ENCODE measurements at regions not wholly inside any gene's neighbourhood (a gene's known extent, or its start where the extent isn't known, plus 50 kb on each side); places are given as distances from the start of the nearest gene placed in this dataset.

DNA sequence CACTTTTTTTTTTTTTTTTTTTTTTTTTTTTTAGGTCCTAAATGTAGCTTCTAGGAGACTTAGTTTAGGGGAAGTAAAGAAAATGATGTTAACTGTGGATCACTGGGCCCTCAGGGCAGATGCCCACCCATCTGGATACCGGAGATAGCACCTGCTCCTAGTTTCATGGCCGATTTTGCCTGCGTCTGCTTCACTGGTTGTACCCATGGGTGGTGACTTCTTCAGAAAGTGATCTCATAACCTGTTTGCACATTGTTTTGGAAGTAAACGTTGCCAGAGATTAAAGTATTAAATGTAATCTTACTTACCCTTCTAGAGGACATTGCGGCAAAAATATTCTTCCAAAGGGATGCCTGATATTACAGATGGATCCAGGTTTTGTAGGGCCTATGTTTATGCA is 79.8 kb upstream of the SGK1 start:
- Histone ChIP-seq H3K27me3 (no peaks in the 10 kb centered on the region), H3K4me1 (no peaks in the 10 kb centered on the region), H3K9me3 (no peaks in the 10 kb centered on the region), H3K4me3 (no peak overlapping the region), H3K36me3 (ENCODE audit: low read depth, missing control alignments) (no peaks in the 10 kb centered on the region), H3K27ac (no peak overlapping the region)
- intact Hi-C loops (cut with DNase I; ENCODE audit: low total_unique reads), result no loop called here
- no peak for DNase-seq
- no peak for TF ChIP-seq POLR2A (IDR thresholded peaks at IDR 0.05)
- TF ChIP-seq, protein P1, sequence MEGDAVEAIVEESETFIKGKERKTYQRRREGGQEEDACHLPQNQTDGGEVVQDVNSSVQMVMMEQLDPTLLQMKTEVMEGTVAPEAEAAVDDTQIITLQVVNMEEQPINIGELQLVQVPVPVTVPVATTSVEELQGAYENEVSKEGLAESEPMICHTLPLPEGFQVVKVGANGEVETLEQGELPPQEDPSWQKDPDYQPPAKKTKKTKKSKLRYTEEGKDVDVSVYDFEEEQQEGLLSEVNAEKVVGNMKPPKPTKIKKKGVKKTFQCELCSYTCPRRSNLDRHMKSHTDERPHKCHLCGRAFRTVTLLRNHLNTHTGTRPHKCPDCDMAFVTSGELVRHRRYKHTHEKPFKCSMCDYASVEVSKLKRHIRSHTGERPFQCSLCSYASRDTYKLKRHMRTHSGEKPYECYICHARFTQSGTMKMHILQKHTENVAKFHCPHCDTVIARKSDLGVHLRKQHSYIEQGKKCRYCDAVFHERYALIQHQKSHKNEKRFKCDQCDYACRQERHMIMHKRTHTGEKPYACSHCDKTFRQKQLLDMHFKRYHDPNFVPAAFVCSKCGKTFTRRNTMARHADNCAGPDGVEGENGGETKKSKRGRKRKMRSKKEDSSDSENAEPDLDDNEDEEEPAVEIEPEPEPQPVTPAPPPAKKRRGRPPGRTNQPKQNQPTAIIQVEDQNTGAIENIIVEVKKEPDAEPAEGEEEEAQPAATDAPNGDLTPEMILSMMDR (IDR thresholded peaks at IDR 0.05), result no peak
- 84 to 85% methylated on average over 5 of the region's 5 CpGs for WGBS, 2 donors

DNA sequence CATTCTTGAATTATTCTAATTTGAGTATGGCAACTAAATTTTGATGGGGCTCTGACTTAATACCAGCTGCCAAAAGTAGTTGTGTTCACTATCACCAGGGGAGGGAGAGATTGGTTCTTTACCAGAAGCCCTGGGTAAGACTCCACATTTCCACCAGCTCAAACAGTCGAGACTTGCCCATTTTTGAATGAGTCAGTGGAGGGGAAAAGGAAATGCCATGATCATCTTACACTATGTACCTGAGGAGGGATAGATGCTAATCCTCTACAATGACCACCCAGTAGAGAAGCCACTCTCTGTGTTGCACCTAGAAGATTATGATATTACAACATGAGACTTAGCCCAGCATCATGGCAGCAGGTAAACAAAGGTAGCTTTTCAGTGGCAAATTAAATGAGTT is 77.0 kb upstream of the SGK1 start:
- no peak for TF ChIP-seq POLR2A (IDR thresholded peaks at IDR 0.05)
- TF ChIP-seq, protein P1 (IDR thresholded peaks at IDR 0.05), result no peak
- H3K36me3 ChIP-seq (ENCODE audit: low read depth, missing control alignments), result no peaks in the 10 kb centered on the region
- H3K27ac ChIP-seq, result no peak overlapping the region
- intact Hi-C loops (cut with DNase I; ENCODE audit: low total_unique reads), result no loop called here
- H3K9me3 ChIP-seq, result no peaks in the 10 kb centered on the region
- no peaks in the 10 kb centered on the region for H3K4me1 ChIP-seq
- H3K27me3 ChIP-seq, result no peaks in the 10 kb centered on the region
- H3K4me3 ChIP-seq, result no peak overlapping the region
- DNase-seq, result no peak
- WGBS, 2 donors, result 89 to 91% methylated on average over 1 of the region's 1 CpG

DNA sequence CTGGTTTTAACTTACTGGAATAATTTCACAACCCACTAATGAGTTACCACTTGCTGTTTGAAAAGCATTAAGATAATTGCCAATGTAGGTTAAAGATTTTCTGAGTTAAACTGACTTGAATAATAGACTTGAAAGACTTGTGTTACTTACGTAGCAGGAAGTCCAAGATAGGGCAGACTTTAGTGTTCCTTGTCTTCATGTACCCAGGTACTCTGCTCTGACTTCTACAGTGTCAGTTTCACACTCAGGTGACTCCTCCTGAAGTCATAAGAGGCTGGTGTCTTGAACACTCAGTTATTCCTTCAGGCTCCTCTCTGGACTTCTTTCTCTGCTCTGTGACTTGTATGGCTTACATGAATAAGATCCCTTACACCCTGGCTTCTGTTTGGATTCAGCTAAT is 76.3 kb upstream of the SGK1 start:
- TF ChIP-seq POLR2A (IDR thresholded peaks at IDR 0.05), result no peak
- TF ChIP-seq, protein P1 (IDR thresholded peaks at IDR 0.05), result no peak
- no peaks in the 10 kb centered on the region for H3K9me3 ChIP-seq
- H3K36me3 ChIP-seq (ENCODE audit: low read depth, missing control alignments), result no peaks in the 10 kb centered on the region
- no peak for DNase-seq
- intact Hi-C loops (cut with DNase I; ENCODE audit: low total_unique reads), result no loop called here
- H3K4me3 ChIP-seq, result no peak overlapping the region
- H3K27me3 ChIP-seq, result no peaks in the 10 kb centered on the region
- H3K27ac ChIP-seq, result no peak overlapping the region
- H3K4me1 ChIP-seq, result no peaks in the 10 kb centered on the region
- whole genome bisulfite sequencing, 2 donors, result 84 to 93% methylated on average over 1 of the region's 1 CpG

DNA sequence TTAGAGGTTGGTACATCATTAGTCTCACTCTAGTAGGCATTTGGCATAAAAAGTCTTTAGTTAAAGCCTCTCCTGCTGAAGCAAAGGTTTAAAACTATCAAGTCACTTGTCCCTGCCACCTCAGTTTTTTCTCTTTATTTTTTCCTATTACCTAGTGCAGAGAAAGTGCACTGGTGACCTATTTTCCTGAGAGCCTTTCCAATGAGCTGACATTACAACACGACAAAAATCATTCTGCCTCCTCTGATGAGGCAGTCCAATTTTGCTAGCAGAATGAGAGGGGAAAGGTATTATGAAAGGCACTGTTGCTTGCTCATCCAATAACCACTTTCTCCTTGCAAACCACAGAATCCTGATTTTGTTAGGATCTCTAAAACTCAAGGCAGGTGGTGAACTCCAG is 73.3 kb upstream of the SGK1 start:
- no peaks in the 10 kb centered on the region for H3K27me3 ChIP-seq
- H3K27ac ChIP-seq, result no peak overlapping the region
- no peaks in the 10 kb centered on the region for H3K9me3 ChIP-seq
- TF ChIP-seq, protein P1 (IDR thresholded peaks at IDR 0.05), result no peak
- no peak for TF ChIP-seq POLR2A (IDR thresholded peaks at IDR 0.05)
- no peaks in the 10 kb centered on the region for H3K4me1 ChIP-seq
- DNase-seq, result no peak
- intact Hi-C loops (cut with DNase I; ENCODE audit: low total_unique reads), result no loop called here
- no peak overlapping the region for H3K4me3 ChIP-seq
- 74 to 78% methylated on average over 1 of the region's 1 CpG for WGBS, 2 donors
- no peaks in the 10 kb centered on the region for H3K36me3 ChIP-seq (ENCODE audit: low read depth, missing control alignments)

DNA sequence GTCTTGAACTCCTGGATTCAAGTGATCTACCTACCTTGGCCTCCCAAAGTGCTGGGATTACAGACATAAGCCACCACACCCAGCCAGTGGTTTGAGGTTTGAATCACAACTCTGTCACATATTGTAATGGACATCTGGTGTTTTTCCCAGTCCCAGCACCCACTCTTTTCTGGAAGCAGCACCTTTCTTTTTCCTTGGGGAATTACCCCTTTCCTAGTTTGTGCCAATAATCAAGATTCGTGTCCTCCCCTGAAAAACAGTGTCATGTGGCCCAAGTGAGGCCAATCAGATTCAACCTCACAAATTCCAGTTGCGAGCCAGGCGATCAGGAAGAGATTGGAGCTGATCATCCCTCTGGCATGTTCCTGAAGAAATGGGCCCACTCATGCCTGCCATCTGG is 71.7 kb upstream of the SGK1 start:
- H3K27ac ChIP-seq, result no peak overlapping the region
- TF ChIP-seq POLR2A (IDR thresholded peaks at IDR 0.05), result no peak
- TF ChIP-seq, protein P1 (IDR thresholded peaks at IDR 0.05), result no peak
- DNase-seq, result no peak
- H3K9me3 ChIP-seq, result no peaks in the 10 kb centered on the region
- no peaks in the 10 kb centered on the region for H3K36me3 ChIP-seq (ENCODE audit: low read depth, missing control alignments)
- H3K4me3 ChIP-seq, result no peak overlapping the region
- intact Hi-C loops (cut with DNase I; ENCODE audit: low total_unique reads), result no loop called here
- no peaks in the 10 kb centered on the region for H3K27me3 ChIP-seq
- 89 to 95% methylated on average over 3 of the region's 3 CpGs for WGBS, 2 donors
- H3K4me1 ChIP-seq, result no peaks in the 10 kb centered on the region
